ENCODE measurements at regions not wholly inside any gene's neighbourhood (a gene's known extent, or its start where the extent isn't known, plus 50 kb on each side); places are given as distances from the start of the nearest gene placed in this dataset.
"Not testable (repeated sequence)": the region's sequence is repeated elsewhere in the genome, so short reads cannot be mapped to it uniquely, and the experiment has no call there.

DNA sequence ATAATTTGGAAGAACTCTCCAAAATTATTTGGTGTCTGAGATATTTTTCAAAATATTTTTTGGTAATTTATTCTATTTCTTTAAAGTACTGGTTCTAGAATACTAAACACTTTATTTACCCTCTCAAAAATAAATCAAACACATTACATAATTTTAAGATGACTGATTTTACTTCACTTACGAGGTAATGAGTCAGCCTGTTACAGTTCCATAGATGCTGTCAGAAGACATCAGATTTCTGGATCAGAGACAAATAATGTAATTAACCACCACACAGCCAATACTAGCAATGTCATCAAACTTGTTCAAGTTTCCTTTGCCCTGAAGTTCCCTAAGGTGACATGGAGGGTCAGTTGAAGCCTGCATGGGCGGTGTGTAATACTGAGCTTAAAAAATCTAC lies 106.1 kb upstream of the CDH9 start:
- no peaks in the 10 kb centered on the region for H3K27me3 ChIP-seq (ENCODE audit: control insufficient read depth in 3 of 3, insufficient read depth in 3 of 3, low read length in 3 of 3)
- H3K36me3 ChIP-seq (ENCODE audit: control insufficient read depth in 3 of 3, insufficient read depth in 2 of 3, low read depth in 1 of 3, low read length in 3 of 3) = no peaks in the 10 kb centered on the region
- peaks cover 0 to 8% of the 10 kb centered on the region in 2 donors for H3K9me3 ChIP-seq (ENCODE audit: control insufficient read depth in 2 of 2, insufficient read depth in 1 of 2, low read depth in 1 of 2, low read length in 1 of 2)
- no peak overlapping the region for H3K27ac ChIP-seq (ENCODE audit: low read depth in 1 of 3, low read length in 2 of 3)
- H3K4me3 ChIP-seq (ENCODE audit: low read depth in 1 of 3, low read length in 3 of 3) = no peak overlapping the region
- FAIRE-seq (no peak), DNase-seq (no peak)
- WGBS, 3 donors = 67 to 75% (median 72%) methylated on average over 2 of the region's 2 CpGs
- no peaks in the 10 kb centered on the region for H3K4me1 ChIP-seq (ENCODE audit: control insufficient read depth in 3 of 3, insufficient read depth in 2 of 3, low read depth in 1 of 3, low read length in 2 of 3)

DNA sequence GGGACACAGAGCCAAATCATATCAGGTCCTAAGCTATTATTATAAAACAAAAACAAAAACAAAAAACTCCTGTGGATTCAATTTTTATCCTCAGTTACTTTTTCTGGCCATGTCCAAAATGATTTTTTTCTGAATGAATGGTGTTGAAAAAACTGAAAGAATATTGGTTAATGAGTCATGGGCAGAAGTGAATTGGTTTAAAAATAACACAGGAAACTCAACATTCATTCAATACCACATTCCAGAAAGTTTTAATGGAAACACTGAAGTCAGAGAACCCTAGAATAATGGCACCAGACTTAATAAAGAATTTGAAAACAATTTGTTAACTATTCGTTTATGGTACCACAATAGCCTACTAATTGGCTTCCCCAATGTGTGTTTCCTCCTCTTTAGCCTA lies 102.4 kb upstream of the CDH9 start:
- FAIRE-seq (no peak), DNase-seq (no peak)
- H3K27ac ChIP-seq (ENCODE audit: low read depth in 1 of 3, low read length in 2 of 3) = no peak overlapping the region
- no peak overlapping the region for H3K4me3 ChIP-seq (ENCODE audit: low read depth in 1 of 3, low read length in 3 of 3)
- H3K4me1 ChIP-seq (ENCODE audit: control insufficient read depth in 3 of 3, insufficient read depth in 2 of 3, low read depth in 1 of 3, low read length in 2 of 3) = no peaks in the 10 kb centered on the region
- H3K27me3 ChIP-seq (ENCODE audit: control insufficient read depth in 3 of 3, insufficient read depth in 3 of 3, low read length in 3 of 3) = no peaks in the 10 kb centered on the region
- 76 to 79% (median 78%) methylated on average over 1 of the region's 1 CpG for WGBS, 3 donors
- no peaks in the 10 kb centered on the region for H3K9me3 ChIP-seq (ENCODE audit: control insufficient read depth in 2 of 2, insufficient read depth in 1 of 2, low read depth in 1 of 2, low read length in 1 of 2)
- no peaks in the 10 kb centered on the region for H3K36me3 ChIP-seq (ENCODE audit: control insufficient read depth in 3 of 3, insufficient read depth in 2 of 3, low read depth in 1 of 3, low read length in 3 of 3)

DNA sequence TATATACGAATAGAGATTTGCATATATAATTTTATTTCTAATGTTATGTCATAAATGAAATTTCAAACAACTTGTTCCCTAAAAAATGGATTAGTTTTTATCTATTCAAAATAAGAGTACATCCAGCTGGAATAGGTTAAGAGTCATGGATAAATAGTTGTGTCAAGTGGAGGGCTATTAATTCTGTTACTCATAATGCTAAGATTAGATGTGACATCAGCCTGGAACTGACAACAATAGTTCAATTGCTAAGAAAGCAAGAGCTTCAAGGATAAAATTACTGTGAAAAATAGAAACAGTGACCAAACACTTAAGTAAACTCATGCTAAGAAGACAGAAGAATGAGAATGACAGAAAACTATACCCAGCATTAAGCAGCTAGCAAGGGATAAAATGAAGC lies 92.2 kb upstream of the CDH9 start:
- DNase-seq (no peak), FAIRE-seq (no peak)
- Histone ChIP-seq H3K27me3 (ENCODE audit: control insufficient read depth in 3 of 3, insufficient read depth in 3 of 3, low read length in 3 of 3) (no peaks in the 10 kb centered on the region), H3K27ac (ENCODE audit: low read depth in 1 of 3, low read length in 2 of 3) (no peak overlapping the region), H3K36me3 (ENCODE audit: control insufficient read depth in 3 of 3, insufficient read depth in 2 of 3, low read depth in 1 of 3, low read length in 3 of 3) (no peaks in the 10 kb centered on the region), H3K4me1 (ENCODE audit: control insufficient read depth in 3 of 3, insufficient read depth in 2 of 3, low read depth in 1 of 3, low read length in 2 of 3) (no peaks in the 10 kb centered on the region), H3K4me3 (ENCODE audit: low read depth in 1 of 3, low read length in 3 of 3) (no peak overlapping the region), H3K9me3 (ENCODE audit: control insufficient read depth in 2 of 2, insufficient read depth in 1 of 2, low read depth in 1 of 2, low read length in 1 of 2) (no peaks in the 10 kb centered on the region)
- WGBS, 3 donors = 71 to 80% (median 75%) methylated on average over 1 of the region's 1 CpG

DNA sequence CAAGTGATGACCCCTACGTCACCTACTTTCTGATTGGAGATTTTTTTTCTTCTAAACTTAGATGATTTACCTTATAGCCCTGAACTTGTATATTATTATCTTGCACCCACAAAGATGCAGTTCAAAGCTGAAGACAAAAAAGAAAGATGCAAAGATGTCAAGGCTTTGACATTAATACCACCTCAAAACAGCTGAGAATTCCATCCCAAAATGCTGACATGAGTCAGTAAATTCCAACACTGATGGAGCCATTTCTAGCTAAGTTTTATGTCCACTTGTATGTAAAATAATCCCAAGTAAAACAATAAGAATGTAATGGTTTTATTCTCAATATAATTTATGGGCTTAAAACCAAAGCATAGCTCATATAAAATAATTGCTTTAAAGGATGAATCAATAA lies 91.5 kb upstream of the CDH9 start:
- H3K27me3 ChIP-seq (ENCODE audit: control insufficient read depth in 3 of 3, insufficient read depth in 3 of 3, low read length in 3 of 3) = no peaks in the 10 kb centered on the region
- WGBS, 3 donors = 77 to 90% (median 87%) methylated on average over 1 of the region's 1 CpG
- FAIRE-seq (no peak), DNase-seq (no peak)
- H3K9me3 ChIP-seq (ENCODE audit: control insufficient read depth in 2 of 2, insufficient read depth in 1 of 2, low read depth in 1 of 2, low read length in 1 of 2) = no peaks in the 10 kb centered on the region
- no peaks in the 10 kb centered on the region for H3K4me1 ChIP-seq (ENCODE audit: control insufficient read depth in 3 of 3, insufficient read depth in 2 of 3, low read depth in 1 of 3, low read length in 2 of 3)
- no peak overlapping the region for H3K27ac ChIP-seq (ENCODE audit: low read depth in 1 of 3, low read length in 2 of 3)
- H3K4me3 ChIP-seq (ENCODE audit: low read depth in 1 of 3, low read length in 3 of 3) = no peak overlapping the region
- H3K36me3 ChIP-seq (ENCODE audit: control insufficient read depth in 3 of 3, insufficient read depth in 2 of 3, low read depth in 1 of 3, low read length in 3 of 3) = no peaks in the 10 kb centered on the region

DNA sequence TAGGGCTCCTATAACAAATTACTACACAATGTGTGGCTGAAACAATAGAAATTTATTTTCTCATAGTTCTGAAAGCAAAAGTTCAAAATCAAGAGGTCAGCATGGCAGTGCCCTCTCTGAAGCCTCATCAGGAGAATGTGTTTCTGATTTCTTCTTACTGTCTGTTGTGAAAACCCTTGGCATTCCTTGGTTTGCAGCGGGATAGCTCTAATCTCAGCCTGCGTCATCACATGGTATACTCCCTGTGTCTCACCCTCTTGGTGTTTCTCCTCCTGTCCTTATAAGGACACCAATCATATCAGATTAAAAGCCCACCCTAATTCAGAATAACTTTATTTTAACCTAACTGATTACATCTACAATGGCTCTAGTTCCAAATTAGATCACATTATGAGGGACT lies 87.5 kb upstream of the CDH9 start:
- WGBS, 3 donors = 81 to 89% (median 86%) methylated on average over 2 of the region's 2 CpGs
- peaks cover 0 to 3% of the 10 kb centered on the region in 2 donors for H3K9me3 ChIP-seq (ENCODE audit: control insufficient read depth in 2 of 2, insufficient read depth in 1 of 2, low read depth in 1 of 2, low read length in 1 of 2)
- DNase-seq (no peak), FAIRE-seq (no peak)
- H3K4me3 ChIP-seq (ENCODE audit: low read depth in 1 of 3, low read length in 3 of 3) = no peak overlapping the region
- H3K4me1 ChIP-seq (ENCODE audit: control insufficient read depth in 3 of 3, insufficient read depth in 2 of 3, low read depth in 1 of 3, low read length in 2 of 3) = no peaks in the 10 kb centered on the region
- H3K36me3 ChIP-seq (ENCODE audit: control insufficient read depth in 3 of 3, insufficient read depth in 2 of 3, low read depth in 1 of 3, low read length in 3 of 3) = no peaks in the 10 kb centered on the region
- H3K27ac ChIP-seq (ENCODE audit: low read depth in 1 of 3, low read length in 2 of 3) = no peak overlapping the region
- no peaks in the 10 kb centered on the region for H3K27me3 ChIP-seq (ENCODE audit: control insufficient read depth in 3 of 3, insufficient read depth in 3 of 3, low read length in 3 of 3)

DNA sequence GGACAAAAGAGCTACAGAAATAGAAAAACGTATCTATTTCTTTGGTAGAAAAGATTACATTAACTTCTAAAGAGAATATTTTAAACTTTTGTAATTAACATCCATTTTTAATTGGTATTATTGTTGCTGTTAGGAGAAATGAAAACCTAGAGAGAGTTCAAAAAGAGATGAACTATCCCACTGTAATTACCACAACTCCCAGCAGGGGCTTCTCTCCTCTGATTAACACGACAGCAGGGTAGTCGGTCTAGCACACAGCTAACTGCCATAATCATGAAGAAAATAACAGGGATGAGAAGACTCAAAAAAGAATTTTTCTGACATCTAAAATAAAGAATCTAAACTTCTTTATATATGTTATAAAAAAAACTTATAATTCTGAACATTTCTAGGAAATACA lies 86.2 kb upstream of the CDH9 start:
- 24 to 38% (median 32%) methylated on average over 3 of the region's 3 CpGs for WGBS, 3 donors
- peaks cover 0 to 9% of the 10 kb centered on the region in 2 donors for H3K9me3 ChIP-seq (ENCODE audit: control insufficient read depth in 2 of 2, insufficient read depth in 1 of 2, low read depth in 1 of 2, low read length in 1 of 2)
- no peak for DNase-seq
- no peaks in the 10 kb centered on the region for H3K4me1 ChIP-seq (ENCODE audit: control insufficient read depth in 3 of 3, insufficient read depth in 2 of 3, low read depth in 1 of 3, low read length in 2 of 3)
- H3K27me3 ChIP-seq (ENCODE audit: control insufficient read depth in 3 of 3, insufficient read depth in 3 of 3, low read length in 3 of 3) = no peaks in the 10 kb centered on the region
- H3K36me3 ChIP-seq (ENCODE audit: control insufficient read depth in 3 of 3, insufficient read depth in 2 of 3, low read depth in 1 of 3, low read length in 3 of 3) = no peaks in the 10 kb centered on the region
- FAIRE-seq = no peak
- no peak overlapping the region for H3K4me3 ChIP-seq (ENCODE audit: low read depth in 1 of 3, low read length in 3 of 3)
- H3K27ac ChIP-seq (ENCODE audit: low read depth in 1 of 3, low read length in 2 of 3) = no peak overlapping the region

DNA sequence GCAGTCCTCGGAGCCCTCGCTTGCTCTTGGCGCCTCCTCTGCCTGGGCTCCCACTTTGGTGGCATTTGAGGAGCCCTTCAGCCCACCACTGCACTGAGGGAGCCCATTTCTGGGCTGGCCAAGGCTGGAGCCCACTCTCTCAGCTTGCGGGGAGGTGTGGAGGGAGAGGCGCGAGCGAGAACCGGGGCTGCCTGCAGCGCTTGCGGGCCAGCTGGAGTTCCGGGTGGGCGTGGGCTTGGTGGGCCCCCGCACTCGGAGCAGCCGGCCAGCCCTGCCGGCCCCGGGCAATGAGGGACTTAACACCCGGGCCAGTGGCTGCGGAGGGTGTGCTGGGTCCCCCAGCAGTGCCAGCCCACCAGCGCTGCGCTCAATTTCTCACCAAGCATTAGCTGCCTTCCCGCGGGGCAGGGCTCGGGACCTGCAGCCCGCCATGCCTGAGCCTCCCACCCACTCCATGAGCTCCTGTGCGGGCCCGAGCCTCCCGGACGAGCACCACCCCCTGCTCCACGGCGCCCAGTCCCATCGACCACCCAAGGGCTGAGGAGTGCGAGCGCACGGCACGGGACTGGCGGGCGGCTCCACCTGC lies 81.4 kb upstream of the CDH9 start:
- not testable (repeated sequence) for H3K27me3 ChIP-seq (ENCODE audit: control insufficient read depth in 3 of 3, insufficient read depth in 3 of 3, low read length in 3 of 3); H3K27ac ChIP-seq (ENCODE audit: low read depth in 1 of 3, low read length in 2 of 3); H3K4me3 ChIP-seq (ENCODE audit: low read depth in 1 of 3, low read length in 3 of 3); FAIRE-seq; H3K9me3 ChIP-seq (ENCODE audit: control insufficient read depth in 2 of 2, insufficient read depth in 1 of 2, low read depth in 1 of 2, low read length in 1 of 2); H3K36me3 ChIP-seq (ENCODE audit: control insufficient read depth in 3 of 3, insufficient read depth in 2 of 3, low read depth in 1 of 3, low read length in 3 of 3); DNase-seq; H3K4me1 ChIP-seq (ENCODE audit: control insufficient read depth in 3 of 3, insufficient read depth in 2 of 3, low read depth in 1 of 3, low read length in 2 of 3)
- 89 to 96% (median 95%) methylated on average over 24 to 38 of the region's 38 CpGs for WGBS, 3 donors

DNA sequence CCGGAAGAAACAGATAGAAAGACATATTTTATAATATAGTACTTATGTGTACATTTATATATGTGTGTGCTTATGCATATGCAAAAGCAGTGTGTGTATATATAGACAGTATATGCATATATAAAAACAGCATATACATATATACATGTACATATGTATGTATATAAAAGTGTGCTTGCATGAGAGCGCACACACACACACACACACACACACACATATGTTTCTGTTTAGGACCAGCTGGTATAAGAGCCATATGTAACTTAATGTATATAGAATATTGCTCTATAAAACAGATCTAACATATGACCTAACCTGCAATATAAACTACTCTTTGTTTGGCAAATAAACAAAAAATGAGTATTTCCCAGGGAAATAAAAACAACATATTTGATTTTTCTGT lies 65.1 kb upstream of the CDH9 start:
- FAIRE-seq (no peak), DNase-seq (no peak)
- WGBS, 3 donors = 75 to 86% (median 78%) methylated on average over 2 of the region's 2 CpGs
- H3K4me1 ChIP-seq (ENCODE audit: control insufficient read depth in 3 of 3, insufficient read depth in 2 of 3, low read depth in 1 of 3, low read length in 2 of 3) = no peaks in the 10 kb centered on the region
- no peaks in the 10 kb centered on the region for H3K36me3 ChIP-seq (ENCODE audit: control insufficient read depth in 3 of 3, insufficient read depth in 2 of 3, low read depth in 1 of 3, low read length in 3 of 3)
- no peaks in the 10 kb centered on the region for H3K27me3 ChIP-seq (ENCODE audit: control insufficient read depth in 3 of 3, insufficient read depth in 3 of 3, low read length in 3 of 3)
- H3K9me3 ChIP-seq (ENCODE audit: control insufficient read depth in 2 of 2, insufficient read depth in 1 of 2, low read depth in 1 of 2, low read length in 1 of 2) = no peaks in the 10 kb centered on the region
- H3K27ac ChIP-seq (ENCODE audit: low read depth in 1 of 3, low read length in 2 of 3) = no peak overlapping the region
- H3K4me3 ChIP-seq (ENCODE audit: low read depth in 1 of 3, low read length in 3 of 3) = no peak overlapping the region

DNA sequence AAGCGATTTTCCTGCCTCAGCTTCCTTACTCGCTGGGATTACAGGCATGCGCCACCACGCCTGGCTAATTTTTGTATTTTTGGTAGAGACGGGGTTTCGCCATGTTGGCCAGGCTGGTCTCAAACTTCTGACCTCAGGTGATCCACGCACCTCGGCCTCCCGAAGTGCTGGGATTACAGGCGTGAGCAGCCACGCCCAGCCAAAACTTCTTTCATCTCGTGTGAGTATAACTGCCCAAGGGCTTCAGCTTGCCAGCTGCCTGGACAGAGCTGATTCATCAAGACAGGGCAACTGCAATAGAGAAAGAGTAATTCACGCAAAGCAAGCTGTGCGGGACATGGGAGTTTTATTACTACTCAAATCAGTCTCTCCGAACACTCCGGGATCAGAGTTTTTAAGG lies 57.4 kb upstream of the CDH9 start:
- H3K9me3 ChIP-seq (ENCODE audit: control insufficient read depth in 2 of 2, insufficient read depth in 1 of 2, low read depth in 1 of 2, low read length in 1 of 2); H3K4me1 ChIP-seq (ENCODE audit: control insufficient read depth in 3 of 3, insufficient read depth in 2 of 3, low read depth in 1 of 3, low read length in 2 of 3); H3K36me3 ChIP-seq (ENCODE audit: control insufficient read depth in 3 of 3, insufficient read depth in 2 of 3, low read depth in 1 of 3, low read length in 3 of 3); H3K27me3 ChIP-seq (ENCODE audit: control insufficient read depth in 3 of 3, insufficient read depth in 3 of 3, low read length in 3 of 3); H3K27ac ChIP-seq (ENCODE audit: low read depth in 1 of 3, low read length in 2 of 3); FAIRE-seq; DNase-seq; H3K4me3 ChIP-seq (ENCODE audit: low read depth in 1 of 3, low read length in 3 of 3): not testable (repeated sequence)
- 86 to 94% (median 92%) methylated on average over 16 of the region's 16 CpGs for WGBS, 3 donors

Measured in small intestine (tissue), 7 donors.